ENCODE measurements at regions not wholly inside any gene's neighbourhood (a gene's known extent, or its start where the extent isn't known, plus 50 kb on each side); places are given as distances from the start of the nearest gene placed in this dataset.
"Not testable (repeated sequence)": the region's sequence is repeated elsewhere in the genome, so short reads cannot be mapped to it uniquely, and the experiment has no call there.

GRCh38 chr10:126722726-126723125 is 52.2 kb upstream of the C10orf90 start:
- no peak for DNase-seq (ENCODE audit: low read depth in 2 of 2, low spot score in 1 of 2)

- no peak for DNase-seq (ENCODE audit: low read depth in 2 of 2, low spot score in 1 of 2)
Observed at GRCh38 chr10:126723226-126723625, 52.7 kb upstream of the C10orf90 start.

- DNase-seq (ENCODE audit: low read depth in 2 of 2, low spot score in 1 of 2) = no peak
Observed at GRCh38 chr10:126729314-126729870, 58.9 kb upstream of the C10orf90 start.

GRCh38 chr10:126730856-126731609 is 60.5 kb upstream of the C10orf90 start:
- DNase-seq (ENCODE audit: low read depth in 2 of 2, low spot score in 1 of 2) = no peak

DNA sequence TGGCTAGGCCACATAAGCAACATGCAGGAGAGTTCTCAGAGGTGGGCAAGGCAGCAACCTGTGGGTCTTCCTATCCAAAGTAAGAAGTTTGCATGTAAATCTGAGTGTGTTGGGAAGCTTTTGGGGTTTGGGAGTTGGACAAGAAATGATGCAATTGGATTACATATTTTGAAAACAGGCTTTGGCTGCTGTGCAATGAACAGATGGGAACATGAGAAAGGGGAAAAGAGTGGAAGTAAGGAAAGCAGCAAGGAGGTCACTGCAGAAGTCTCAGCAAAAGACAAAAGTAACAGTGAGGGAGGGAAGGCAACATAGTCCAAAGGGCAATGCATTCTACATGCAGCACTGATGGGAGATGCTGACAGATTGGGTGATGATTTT is 61.1 kb upstream of the C10orf90 start:
- no peak for DNase-seq (ENCODE audit: low read depth in 2 of 2, low spot score in 1 of 2)

DNA sequence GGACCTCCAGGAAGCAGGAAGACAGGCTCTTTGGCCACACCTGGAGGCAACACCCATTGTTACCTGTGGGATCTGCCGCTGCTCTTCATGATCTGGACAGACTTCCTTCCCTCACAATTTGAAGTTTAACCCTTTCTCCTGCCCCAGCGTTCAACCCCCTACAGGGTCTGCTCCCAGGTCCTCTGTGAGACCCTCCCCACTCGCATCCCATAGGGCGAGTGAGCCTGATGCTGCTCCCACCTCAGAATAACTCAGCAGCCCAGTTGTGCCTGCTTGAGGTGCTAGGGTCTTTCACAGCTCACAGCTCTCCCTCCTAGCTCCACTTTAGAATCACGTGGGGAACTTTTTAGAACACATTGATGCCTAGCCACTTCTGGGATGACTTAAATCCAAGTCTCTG is 61.8 kb upstream of the C10orf90 start:
- no peak for DNase-seq (ENCODE audit: low read depth in 2 of 2, low spot score in 1 of 2)

DNA sequence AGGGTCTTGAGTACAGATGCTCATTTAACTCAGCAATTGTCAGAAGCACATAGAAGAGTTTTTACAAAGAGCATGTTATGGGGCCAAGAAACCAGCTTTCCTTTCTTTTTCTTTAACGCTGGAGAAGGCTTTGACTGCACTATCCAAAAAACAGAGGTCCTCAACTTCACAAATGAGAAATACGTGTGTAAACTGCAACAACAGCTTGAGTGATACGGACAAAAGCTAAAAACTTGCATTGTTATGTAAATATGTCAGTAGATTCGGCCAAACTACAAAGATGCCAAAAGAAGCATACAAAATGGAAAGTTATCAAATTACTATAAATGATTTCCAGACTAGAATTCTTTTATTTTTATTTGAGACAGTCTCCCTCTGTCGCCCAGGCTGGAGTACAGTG is 62.4 kb upstream of the C10orf90 start:
- DNase-seq (ENCODE audit: low read depth in 2 of 2, low spot score in 1 of 2) = no peak

- no peak for DNase-seq (ENCODE audit: low read depth in 2 of 2, low spot score in 1 of 2)
Observed at GRCh38 chr10:126734015-126734414, 63.5 kb upstream of the C10orf90 start.

GRCh38 chr10:126734967-126735366 is 64.5 kb upstream of the C10orf90 start:
- no peak for DNase-seq (ENCODE audit: low read depth in 2 of 2, low spot score in 1 of 2)

DNA sequence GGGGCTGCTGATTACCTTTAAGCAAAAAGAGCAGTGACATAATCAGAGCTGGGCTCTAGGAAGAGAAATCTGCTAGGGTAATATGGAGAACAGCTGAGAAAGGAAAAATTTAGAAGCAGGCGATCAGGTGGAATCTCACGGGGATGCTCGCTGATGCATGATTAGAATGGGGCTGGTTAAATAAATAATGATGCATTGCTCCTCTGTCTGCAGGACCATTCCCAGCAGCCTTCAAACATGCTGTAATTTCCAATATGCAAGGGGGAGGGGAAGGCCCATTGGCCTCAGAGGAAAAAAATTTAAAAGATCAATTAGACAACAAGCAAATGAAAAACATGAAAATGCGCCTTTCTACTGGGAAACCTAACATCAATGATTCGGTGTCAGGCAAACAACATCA is 65.6 kb upstream of the C10orf90 start:
- DNase-seq (ENCODE audit: low read depth in 2 of 2, low spot score in 1 of 2) = no peak

DNA sequence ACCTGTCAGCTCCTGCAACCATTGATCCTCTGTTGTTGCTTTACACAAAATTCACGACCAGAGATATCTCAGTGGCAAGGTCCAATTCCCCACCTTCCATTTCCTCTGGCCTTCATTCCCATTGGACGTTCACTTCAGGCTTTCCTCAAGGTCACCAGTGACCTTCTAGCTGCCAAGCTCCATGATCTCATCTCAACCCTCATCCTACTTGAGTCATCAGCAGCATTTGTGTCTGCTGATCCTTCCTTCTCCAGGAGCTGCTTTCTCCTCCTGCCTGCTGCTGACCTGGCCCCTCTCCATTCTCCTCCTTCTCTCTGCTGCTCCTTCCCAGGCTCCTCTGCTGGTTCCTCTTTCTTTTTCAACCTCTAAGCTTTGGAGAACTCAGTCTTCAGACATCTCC is 66.2 kb upstream of the C10orf90 start:
- DNase-seq (ENCODE audit: low read depth in 2 of 2, low spot score in 1 of 2) = no peak

DNA sequence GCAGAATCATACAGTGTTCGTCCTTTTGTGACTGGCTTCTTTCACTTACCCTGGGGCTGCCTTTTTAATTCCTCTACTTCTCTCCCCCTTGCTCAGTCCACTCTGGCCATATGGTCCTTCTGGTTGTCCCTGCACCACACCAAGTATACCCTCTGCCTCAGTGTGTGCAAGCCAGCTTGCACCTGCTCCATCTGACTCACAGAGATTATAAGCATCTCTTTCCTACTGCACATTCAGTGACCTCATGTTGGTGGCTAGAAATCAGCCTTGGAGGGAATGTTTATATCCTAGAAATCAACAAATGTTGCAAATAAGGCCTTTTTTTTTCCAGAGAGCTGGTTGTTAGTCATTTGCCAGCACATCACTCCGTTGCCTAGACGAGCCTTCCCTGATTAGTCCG is 67.5 kb upstream of the C10orf90 start:
- DNase-seq (ENCODE audit: low read depth in 2 of 2, low spot score in 1 of 2) = no peak

DNA sequence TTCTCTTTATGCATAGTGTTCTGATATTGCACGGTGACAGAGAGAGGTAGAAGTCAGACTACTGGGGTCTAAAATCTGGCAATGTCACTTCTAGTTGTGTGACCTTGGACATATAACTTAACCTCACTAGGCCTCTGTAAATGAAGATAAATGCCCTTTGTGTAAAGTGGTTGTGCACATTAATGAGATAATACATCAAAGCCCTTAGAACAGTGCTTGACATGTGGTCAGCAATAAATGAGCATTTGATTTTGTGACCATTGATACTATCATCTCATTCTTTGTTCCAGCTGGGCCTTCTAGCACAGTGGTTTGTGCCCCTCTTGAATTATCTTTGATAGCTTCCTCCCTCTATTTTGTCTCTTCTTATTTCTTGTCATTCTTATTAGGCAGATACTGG is 74.1 kb upstream of the C10orf90 start:
- no peak for DNase-seq (ENCODE audit: low read depth in 2 of 2, low spot score in 1 of 2)

GRCh38 chr10:126749015-126749655 is 78.6 kb upstream of the C10orf90 start:
- peak in 1 of 2 donors; percentile 26 for DNase-seq (ENCODE audit: low read depth in 2 of 2, low spot score in 1 of 2)

- no peak for DNase-seq (ENCODE audit: low read depth in 2 of 2, low spot score in 1 of 2)
Observed at GRCh38 chr10:126754966-126755365, 84.5 kb upstream of the C10orf90 start.

DNA sequence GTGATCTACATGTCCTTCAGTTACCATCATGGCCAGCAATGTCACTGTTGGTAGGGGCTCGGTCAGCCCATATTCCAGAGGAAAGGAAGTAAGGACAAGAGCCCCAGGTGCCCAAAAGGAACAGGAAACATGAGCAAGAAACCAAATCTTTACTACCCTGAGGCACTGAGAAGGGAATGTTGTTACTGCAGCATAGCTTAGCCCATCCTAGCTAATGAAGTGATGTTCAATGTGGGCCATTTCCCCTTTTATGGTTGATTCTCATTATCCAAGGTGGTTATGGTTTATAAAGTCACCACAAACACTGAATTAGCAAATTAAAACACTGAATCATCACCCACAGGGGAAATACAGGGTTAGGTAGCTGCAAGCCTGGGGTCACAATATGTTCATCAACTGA is 88.4 kb upstream of the C10orf90 start:
- no peak for DNase-seq (ENCODE audit: low read depth in 2 of 2, low spot score in 1 of 2)

- DNase-seq (ENCODE audit: low read depth in 2 of 2, low spot score in 1 of 2) = no peak
Observed at GRCh38 chr10:126759531-126759930, 89.0 kb upstream of the C10orf90 start.

DNA sequence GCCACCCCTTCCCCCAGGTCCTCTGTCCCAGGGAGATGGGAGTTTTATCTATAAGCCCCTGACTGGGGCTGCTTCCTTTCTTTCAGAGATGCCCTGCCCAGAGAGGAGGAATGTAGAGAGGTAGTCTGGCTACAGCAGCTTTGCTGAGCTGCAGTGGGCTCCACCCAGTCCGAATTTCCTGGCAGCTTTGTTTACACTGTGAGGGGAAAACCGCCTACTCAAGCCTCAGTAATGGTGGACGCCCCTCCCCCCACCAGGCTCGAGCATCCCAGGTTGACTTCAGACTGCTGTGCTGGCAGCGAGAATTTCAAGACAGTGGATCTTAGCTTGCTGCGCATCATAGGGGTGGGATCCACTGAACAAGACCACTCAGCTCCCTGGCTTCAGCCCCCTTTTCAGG is 96.2 kb upstream of the C10orf90 start:
- DNase-seq (ENCODE audit: low read depth in 2 of 2, low spot score in 1 of 2) = not testable (repeated sequence)

- no peak for DNase-seq (ENCODE audit: low read depth in 2 of 2, low spot score in 1 of 2)
Observed at GRCh38 chr10:126770809-126771208, 100.3 kb upstream of the C10orf90 start.

DNA sequence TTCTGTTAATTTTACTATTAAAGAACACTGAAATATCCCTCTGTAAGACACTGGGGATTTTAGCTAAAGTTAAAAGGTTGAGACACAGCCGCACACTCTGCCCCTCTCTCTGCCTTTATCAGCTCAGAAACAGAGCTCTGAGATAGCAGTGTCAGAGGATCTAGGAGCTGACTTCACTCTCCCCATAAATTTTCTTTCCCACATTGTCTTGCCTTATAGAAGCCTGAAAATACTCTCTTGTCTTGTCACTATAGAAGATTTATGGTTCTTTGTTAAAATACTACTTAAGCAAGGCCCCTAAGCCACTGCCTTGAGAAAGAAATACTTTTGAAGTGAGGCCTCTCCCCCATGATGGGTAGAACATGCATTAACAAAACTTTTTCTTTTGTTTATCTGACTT is 105.7 kb upstream of the C10orf90 start:
- no peak for DNase-seq (ENCODE audit: low read depth in 2 of 2, low spot score in 1 of 2)

GRCh38 chr10:126777714-126778113 is 107.2 kb upstream of the C10orf90 start:
- no peak for DNase-seq (ENCODE audit: low read depth in 2 of 2, low spot score in 1 of 2)

- DNase-seq (ENCODE audit: low read depth in 2 of 2, low spot score in 1 of 2) = no peak
Observed at GRCh38 chr10:126781450-126782216, 111.1 kb upstream of the C10orf90 start.

All from stimulated activated CD8-positive, alpha-beta memory T cell treated with anti-CD3 and anti-CD28 coated beads, Interleukin-4, amount 100 ng/mL, for 1 hour (primary cell).